GM21737 (cell line): ENCODE measurements at regions not wholly inside any gene's neighbourhood (a gene's known extent, or its start where the extent isn't known, plus 50 kb on each side); places are given as distances from the start of the nearest gene placed in this dataset.
"Not testable (repeated sequence)": the region's sequence is repeated elsewhere in the genome, so short reads cannot be mapped to it uniquely, and the experiment has no call there.

ENCODE experiments used
- ATAC-seq: cut with Tn5 transposase; IDR thresholded peaks from one replicate; pipeline ENCODE4 v1.9.1; 2021; ENCODE audit warnings: mild to moderate bottlenecking, moderate library complexity; ENCODE audit not compliant: unreplicated experiment

DNA sequence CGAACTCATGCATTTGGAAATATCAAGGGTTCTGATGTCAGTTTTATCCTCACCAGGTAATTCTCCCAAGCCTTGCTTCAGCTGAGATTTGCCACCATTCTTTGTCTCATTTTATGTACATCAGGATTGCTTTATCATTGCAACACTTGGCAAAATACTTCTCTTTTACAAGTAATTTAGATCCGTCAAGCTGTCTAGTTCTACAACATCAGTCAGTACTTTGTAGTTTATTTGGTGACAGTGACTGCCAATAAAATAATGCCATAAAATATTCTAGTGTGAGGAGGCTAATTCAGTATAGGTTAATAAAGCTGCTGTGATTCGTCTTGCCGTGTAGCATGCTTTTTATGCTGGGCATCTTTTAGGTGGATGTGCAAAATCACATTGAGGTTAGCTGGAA lies 565.3 kb upstream of the SGO1 start:
- ATAC-seq: no peak

- ATAC-seq: no peak
Measured at GRCh38 chr3:20747741-20748140, 561.7 kb upstream of the SGO1 start.

DNA sequence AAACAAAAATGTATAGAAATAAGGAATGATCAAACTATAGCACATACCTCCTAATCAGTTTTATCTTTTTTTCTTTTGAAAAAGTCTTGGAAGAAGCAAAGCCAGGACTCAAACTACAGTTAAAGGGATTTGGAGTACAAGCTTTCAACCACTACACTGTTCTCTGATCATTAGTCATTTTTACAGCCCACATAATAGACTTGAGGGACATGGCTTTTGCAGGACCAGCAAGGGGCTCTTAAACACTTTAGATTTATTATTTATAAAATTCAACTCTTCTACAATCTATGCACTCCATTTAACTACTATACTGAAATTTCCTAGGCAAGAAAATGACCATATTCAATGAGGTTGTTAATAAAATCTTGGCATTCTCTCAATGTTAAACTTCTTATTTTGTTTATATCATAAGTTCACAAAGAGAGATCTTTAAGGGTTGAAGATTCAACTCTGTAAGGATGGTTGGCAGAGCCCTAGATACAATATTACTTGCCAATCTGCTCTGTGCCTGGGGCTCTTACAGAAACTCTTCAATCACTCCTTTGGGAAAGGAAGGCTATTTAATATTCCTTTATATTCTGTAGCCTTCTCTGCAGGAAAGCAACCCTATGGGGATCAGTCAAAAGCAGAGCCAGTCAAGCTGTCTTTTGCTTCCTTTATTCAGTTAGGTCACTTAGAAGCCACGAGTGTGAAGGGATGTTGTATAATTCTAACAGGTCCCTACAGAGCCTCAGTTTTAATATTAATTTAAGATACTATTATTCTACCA lies 557.7 kb upstream of the SGO1 start:
- ATAC-seq: no peak

GRCh38 chr3:20742903-20743552 lies 557.0 kb upstream of the SGO1 start:
- no peak for ATAC-seq

DNA sequence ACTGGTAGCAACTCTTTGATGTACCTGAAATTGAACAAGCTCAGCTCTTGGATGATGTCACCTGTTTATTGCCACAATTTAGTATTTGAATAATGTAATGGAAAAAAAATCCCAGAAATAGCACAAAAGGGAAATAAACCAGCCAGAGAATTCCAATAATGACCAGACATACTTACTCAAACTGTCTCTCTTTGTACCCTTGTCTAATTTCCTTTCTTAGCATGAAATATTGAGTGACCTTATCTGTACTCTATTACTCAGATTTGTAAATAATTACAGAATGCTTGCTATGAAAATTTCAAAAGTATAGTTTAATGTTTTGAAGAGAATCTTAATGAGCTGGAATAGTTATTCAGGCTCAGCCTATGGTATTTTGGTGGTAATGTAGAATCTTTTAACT lies 555.4 kb upstream of the SGO1 start:
- ATAC-seq: no peak

DNA sequence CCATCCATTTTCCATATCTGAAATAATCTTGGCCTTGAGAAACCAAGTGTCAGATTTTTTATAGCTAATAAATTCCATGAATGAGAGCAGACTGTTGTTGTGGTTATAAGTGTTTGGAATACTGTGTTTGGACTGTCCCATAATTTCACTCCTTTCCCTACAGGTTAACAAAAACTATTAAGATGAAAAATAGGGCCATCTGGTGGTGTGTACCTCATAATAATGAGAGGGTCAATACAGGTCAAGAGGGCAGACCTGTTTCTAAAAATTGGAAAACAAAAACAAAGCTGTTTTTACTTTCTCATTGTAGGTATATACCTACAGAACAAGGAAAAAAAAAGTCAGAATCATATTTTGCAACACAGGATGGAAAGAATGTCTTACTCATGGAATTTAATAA lies 553.8 kb upstream of the SGO1 start:
- no peak for ATAC-seq

DNA sequence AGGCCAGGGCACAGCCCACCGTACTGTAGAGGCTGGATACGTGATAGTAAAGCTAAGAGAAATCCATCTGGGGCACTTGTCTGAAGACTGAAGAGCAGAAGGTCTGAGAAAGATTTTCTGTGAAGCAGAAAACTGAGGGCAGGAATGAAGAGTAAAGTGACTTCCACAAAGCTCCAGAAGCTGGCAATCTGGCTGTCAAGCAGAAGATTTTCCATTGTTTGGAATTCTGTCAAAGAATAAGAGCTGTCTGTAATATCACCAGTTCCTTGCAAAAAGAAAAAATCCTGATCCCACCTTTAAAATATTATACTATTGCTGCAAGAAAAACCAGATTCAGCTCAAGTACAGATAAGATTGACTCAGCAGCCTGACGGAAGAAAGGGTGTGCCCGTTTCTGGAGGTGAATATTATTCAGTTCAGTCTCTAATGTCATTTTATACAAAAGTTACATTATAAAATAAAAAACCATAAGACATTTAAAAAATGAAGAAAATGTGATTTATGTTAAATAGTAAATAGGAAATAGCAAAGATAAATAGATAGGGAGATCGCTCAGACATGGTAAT lies 550.4 kb upstream of the SGO1 start:
- ATAC-seq: no peak

GRCh38 chr3:20729185-20729584 lies 543.2 kb upstream of the SGO1 start:
- ATAC-seq: no peak

DNA sequence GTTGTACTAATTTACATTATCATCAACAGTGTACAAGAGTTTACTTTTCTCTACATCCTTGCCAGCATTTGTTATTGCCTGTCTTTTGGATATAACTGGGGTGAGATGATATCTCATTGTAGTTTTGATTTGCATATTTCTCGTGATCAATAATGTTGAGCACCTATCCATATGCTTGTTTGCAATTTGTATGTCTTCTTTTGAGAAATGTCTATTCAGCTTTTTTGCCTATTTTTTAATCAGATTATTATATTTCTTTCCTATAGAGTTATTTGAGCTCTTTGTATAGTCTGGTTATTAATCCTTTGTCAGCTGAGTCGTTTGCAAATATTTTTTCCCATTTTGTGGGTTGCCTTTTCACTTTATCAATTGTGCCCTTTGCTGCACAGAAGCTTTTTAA lies 540.8 kb upstream of the SGO1 start:
- no peak for ATAC-seq

DNA sequence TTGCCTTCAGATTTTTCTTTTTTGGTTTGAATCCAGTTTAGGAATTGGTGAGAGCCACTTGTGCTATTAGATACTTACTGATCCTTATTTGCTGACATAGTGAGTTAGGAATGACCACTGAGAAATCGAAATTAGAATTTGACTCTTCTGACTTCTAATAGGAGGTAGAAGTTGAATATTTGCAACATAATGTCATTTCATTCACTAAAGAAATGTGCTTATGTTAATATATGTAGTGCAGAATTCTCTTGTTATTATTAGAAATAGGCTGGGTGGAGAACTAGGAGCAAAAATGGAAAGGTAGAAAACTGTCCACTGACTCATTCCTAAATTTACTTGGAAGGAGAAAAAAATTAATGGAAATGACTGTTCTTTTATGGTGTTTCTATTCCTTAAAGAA lies 538.2 kb upstream of the SGO1 start:
- ATAC-seq: no peak

- ATAC-seq: not testable (repeated sequence)
Measured at GRCh38 chr3:20716425-20716824, 530.4 kb upstream of the SGO1 start.

GRCh38 chr3:20701641-20702040 lies 515.6 kb upstream of the SGO1 start:
- ATAC-seq: no peak

- ATAC-seq: no peak
Measured at GRCh38 chr3:20700714-20701113, 514.7 kb upstream of the SGO1 start.

DNA sequence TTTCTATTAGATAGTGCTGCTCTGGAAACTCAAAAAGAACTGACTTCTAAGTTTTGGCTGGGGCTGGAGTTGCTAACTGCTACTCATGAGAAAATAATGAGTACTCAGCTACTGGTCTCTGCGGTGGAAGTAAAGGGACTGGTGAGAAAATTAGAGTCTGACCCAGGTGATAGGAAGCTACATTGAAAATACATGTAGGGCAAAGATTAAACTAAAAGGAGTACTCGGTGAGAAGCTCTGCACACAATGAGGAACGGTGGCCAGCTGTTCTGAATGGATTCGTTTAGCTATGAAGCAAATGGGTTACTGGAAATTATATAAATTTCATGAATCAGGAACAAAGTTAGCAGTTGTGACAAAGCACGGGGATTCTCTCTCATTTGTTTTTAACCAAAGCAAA lies 512.9 kb upstream of the SGO1 start:
- no peak for ATAC-seq

GRCh38 chr3:20696388-20697150 lies 510.6 kb upstream of the SGO1 start:
- no peak for ATAC-seq

DNA sequence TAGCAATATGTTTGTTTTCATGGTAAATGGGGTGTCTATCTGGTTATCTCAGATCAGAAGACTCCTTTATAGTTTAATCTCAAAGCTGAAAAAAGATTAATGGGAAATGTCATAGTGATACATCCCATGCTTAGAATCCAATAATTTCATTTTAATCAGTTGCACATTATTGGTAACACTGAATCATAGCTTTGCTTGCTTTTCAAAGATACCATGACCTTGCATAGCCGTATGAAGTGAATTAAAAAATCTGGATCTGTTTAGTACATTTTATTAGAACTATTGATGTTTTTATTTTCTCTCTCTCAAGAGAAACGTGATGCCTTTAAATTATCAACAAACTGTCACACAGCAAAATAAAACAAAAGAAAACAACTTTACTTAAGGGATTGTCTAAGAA lies 506.7 kb upstream of the SGO1 start:
- ATAC-seq: no peak

- no peak for ATAC-seq
Measured at GRCh38 chr3:20683910-20684309, 497.9 kb upstream of the SGO1 start.

DNA sequence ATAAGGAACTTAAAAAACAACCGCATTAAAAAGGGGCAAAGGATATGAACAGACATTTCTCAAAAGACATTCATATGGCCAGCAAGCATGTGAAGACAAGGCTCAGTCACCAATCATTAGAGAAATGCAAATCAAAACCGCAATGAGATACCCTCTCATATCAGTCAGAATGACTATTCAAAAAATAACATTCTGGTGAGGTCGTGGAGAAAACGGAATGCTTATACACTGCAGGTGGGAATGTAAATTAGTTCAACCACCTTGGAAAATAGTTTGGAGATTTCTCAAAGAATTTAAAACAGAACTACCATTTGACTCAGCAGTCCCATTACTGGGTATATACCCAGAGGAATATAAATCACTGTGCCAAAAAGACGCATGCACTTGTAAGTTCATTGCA lies 496.6 kb upstream of the SGO1 start:
- ATAC-seq: no peak

- no peak for ATAC-seq
Measured at GRCh38 chr3:20680990-20681628, 495.1 kb upstream of the SGO1 start.

GRCh38 chr3:20673866-20674265 lies 487.9 kb upstream of the SGO1 start:
- no peak for ATAC-seq

DNA sequence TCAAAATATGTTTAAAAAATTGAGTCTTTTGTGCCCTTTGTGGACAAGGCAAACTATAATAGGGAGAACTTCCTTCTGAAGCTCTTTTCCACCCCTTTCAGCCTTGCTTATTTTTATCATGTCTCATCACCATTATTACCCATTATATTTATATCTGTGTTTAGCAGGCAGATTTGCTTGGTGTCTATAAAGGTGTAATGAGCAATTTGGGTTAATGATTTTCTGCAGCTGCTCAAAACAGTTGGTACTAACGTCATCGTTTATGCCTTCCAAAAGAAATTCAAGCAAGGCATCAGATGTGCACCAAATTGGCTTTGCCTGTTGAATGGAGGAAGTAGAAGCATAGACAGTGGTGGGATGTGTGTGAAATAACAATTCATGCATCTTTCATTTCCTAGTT lies 483.7 kb upstream of the SGO1 start:
- ATAC-seq: no peak
